Progenitor cell of endocrine pancreas (in vitro differentiated cells): ENCODE measurements at regions not wholly inside any gene's neighbourhood (a gene's known extent, or its start where the extent isn't known, plus 50 kb on each side); places are given as distances from the start of the nearest gene placed in this dataset.

Experiments
- DNase-seq: peaks from one replicate; pipeline ENCODE4 v3.0.0; 2021; ENCODE audit warnings: low spot score; ENCODE audit not compliant: unreplicated experiment
- H3K27ac Mint-ChIP-seq: 2 replicates; pipeline ENCODE4 v1.8.0; 2021; ENCODE audit warnings: mild to moderate bottlenecking, moderate library complexity, mixed read lengths
- H3K27me3 Mint-ChIP-seq: 2 replicates; pipeline ENCODE4 v1.8.0; 2021; ENCODE audit warnings: mixed read lengths
- H3K36me3 Mint-ChIP-seq: 2 replicates; pipeline ENCODE4 v1.8.0; 2022; ENCODE audit warnings: mixed read lengths; ENCODE audit not compliant: insufficient read depth
- H3K4me1 Mint-ChIP-seq: 2 replicates; pipeline ENCODE4 v1.8.0; 2021; ENCODE audit warnings: low read depth, mixed read lengths
- H3K4me3 Mint-ChIP-seq: 2 replicates; pipeline ENCODE4 v1.8.0; 2021; ENCODE audit warnings: low read depth, mild to moderate bottlenecking, moderate library complexity, mixed read lengths
- H3K9me3 Mint-ChIP-seq: 2 replicates; pipeline ENCODE4 v1.8.0; 2021; ENCODE audit warnings: low read depth, mixed read lengths
- TF ChIP-seq, protein P1 (sequence below): fragments of 200-600 bp; sonication (generic); IDR thresholded peaks from one replicate; pipeline ENCODE4 v1.5.0; 2021; ENCODE audit warnings: antibody characterized with exemption, mild to moderate bottlenecking; ENCODE audit not compliant: unreplicated experiment

DNA sequence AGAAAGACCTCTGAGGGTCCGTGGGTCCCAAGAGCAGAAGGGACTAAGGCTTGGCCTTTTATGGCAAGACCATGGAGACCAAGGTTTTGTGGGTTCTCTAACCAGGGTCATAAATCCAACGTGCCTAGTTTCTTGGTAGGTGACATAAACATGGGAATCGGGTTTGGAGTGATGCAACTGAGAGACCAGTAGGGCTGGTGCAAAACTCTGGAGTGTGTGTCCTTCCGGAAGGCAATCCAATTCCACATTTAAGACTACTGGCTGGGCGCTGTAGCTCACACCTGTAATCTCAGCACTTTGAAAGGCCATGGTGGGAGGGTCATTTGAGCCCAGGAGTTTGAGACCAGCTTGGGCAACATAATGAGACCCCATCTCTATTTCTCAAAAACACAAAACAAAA lies 116.5 kb upstream of the ARG1 start:
- no peak overlapping the region for H3K4me3 Mint-ChIP-seq
- TF ChIP-seq, protein P1, sequence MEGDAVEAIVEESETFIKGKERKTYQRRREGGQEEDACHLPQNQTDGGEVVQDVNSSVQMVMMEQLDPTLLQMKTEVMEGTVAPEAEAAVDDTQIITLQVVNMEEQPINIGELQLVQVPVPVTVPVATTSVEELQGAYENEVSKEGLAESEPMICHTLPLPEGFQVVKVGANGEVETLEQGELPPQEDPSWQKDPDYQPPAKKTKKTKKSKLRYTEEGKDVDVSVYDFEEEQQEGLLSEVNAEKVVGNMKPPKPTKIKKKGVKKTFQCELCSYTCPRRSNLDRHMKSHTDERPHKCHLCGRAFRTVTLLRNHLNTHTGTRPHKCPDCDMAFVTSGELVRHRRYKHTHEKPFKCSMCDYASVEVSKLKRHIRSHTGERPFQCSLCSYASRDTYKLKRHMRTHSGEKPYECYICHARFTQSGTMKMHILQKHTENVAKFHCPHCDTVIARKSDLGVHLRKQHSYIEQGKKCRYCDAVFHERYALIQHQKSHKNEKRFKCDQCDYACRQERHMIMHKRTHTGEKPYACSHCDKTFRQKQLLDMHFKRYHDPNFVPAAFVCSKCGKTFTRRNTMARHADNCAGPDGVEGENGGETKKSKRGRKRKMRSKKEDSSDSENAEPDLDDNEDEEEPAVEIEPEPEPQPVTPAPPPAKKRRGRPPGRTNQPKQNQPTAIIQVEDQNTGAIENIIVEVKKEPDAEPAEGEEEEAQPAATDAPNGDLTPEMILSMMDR: no peak
- no peak overlapping the region for H3K27ac Mint-ChIP-seq
- H3K36me3 Mint-ChIP-seq: no peaks in the 10 kb centered on the region
- DNase-seq: no peak
- no peaks in the 10 kb centered on the region for H3K27me3 Mint-ChIP-seq
- peaks cover 8% of the 10 kb centered on the region for H3K4me1 Mint-ChIP-seq
- peaks cover 10% of the 10 kb centered on the region for H3K9me3 Mint-ChIP-seq

GRCh38 chr6:131459005-131459404 lies 114.0 kb upstream of the ARG1 start:
- H3K9me3 Mint-ChIP-seq: peaks cover 4% of the 10 kb centered on the region

GRCh38 chr6:131460614-131461000 lies 112.4 kb upstream of the ARG1 start:
- Mint-ChIP-seq H3K4me3 (no peak overlapping the region), H3K27ac (no peak overlapping the region)

More at GRCh38 chr6:131459005-131459404, 114.0 kb upstream of the ARG1 start:
- TF ChIP-seq, protein P1: no peak
- DNase-seq: no peak
- H3K27me3 Mint-ChIP-seq: no peaks in the 10 kb centered on the region
- peaks cover 12% of the 10 kb centered on the region for H3K4me1 Mint-ChIP-seq
- no peaks in the 10 kb centered on the region for H3K36me3 Mint-ChIP-seq
- H3K27ac Mint-ChIP-seq: no peak overlapping the region
- no peak overlapping the region for H3K4me3 Mint-ChIP-seq

DNA sequence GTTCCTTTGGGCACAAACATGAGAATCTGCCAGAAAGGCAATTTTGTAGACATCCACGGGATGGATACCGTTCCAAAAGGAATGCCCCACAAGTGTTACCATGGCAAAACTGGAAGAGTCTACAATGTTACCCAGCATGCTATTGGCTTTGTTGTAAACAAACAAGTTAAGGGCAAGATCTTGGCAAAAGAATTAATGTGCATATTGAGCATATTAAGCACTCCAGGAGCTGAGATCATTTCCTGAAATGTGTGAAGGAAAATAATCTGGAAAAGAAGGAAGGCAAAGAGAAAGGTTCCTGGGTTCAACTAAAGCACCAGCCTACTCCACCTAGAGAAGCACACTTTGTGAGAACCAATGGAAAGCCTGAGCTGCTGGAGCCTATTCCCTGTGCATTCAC lies 103.9 kb upstream of the ARG1 start:
- peaks cover 12% of the 10 kb centered on the region for H3K9me3 Mint-ChIP-seq
- TF ChIP-seq, protein P1: no peak
- no peak overlapping the region for H3K4me3 Mint-ChIP-seq
- no peaks in the 10 kb centered on the region for H3K4me1 Mint-ChIP-seq
- peaks cover 3% of the 10 kb centered on the region for H3K36me3 Mint-ChIP-seq
- H3K27me3 Mint-ChIP-seq: no peaks in the 10 kb centered on the region
- DNase-seq: no peak
- H3K27ac Mint-ChIP-seq: no peak overlapping the region

More at GRCh38 chr6:131460614-131461000, 112.4 kb upstream of the ARG1 start:
- TF ChIP-seq, protein P1: no peak
- DNase-seq: no peak
- no peaks in the 10 kb centered on the region for H3K36me3 Mint-ChIP-seq
- H3K4me1 Mint-ChIP-seq: peaks cover 12% of the 10 kb centered on the region
- H3K27me3 Mint-ChIP-seq: no peaks in the 10 kb centered on the region
- H3K9me3 Mint-ChIP-seq: peaks cover 3% of the 10 kb centered on the region

DNA sequence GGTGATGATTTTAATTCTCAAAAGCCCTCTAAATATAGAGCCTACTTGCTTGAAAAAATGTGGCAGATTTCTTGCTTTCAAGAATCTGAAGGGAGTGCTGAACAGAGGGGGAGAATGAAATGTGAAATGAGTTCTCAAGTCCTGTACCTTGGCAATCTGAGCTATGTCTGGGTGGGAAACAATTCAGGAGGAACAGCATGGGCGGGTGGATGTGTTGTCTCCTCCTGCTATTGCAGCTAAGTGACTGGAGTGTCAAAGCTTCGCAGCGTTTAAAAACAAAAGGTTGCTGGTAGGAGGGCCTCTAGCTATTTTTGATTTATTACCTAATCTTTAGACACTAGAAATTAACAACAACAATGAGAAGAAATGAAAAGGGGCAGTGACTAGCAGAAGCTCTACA lies 102.5 kb upstream of the ARG1 start:
- Mint-ChIP-seq H3K27ac (no peak overlapping the region), H3K36me3 (peaks cover 3% of the 10 kb centered on the region), H3K4me1 (no peaks in the 10 kb centered on the region), H3K27me3 (no peaks in the 10 kb centered on the region), H3K4me3 (no peak overlapping the region), H3K9me3 (peaks cover 16% of the 10 kb centered on the region)
- TF ChIP-seq, protein P1: no peak
- DNase-seq: no peak
